Psoas muscle (tissue), 7 donors: ENCODE measurements at regions not wholly inside any gene's neighbourhood (a gene's known extent, or its start where the extent isn't known, plus 50 kb on each side); places are given as distances from the start of the nearest gene placed in this dataset.

ENCODE experiments used
- ATAC-seq, 4 donors: fragments of 200-7000 bp; cut with Tn5 transposase; one replicate each; pipeline ENCODE4 v1.9.1; 2020; ENCODE audit warnings: moderate library complexity in 3 of 4, mild to moderate bottlenecking in 2 of 4
- DNase-seq, 2 donors: peaks; one replicate each; pipeline ENCODE4 v3.0.0-alpha.2; 2020
- H3K27ac ChIP-seq: fragments of 200-600 bp; one replicate; pipeline ENCODE4 v1.8.0; 2022
- H3K27me3 ChIP-seq, 3 donors: fragments of 200-600 bp in 1 of 3; one replicate each; pipeline versions ENCODE4 v1.6.1 to v1.8.0; 2013 to 2022; ENCODE audit warnings: low read length in 2 of 3, mild to moderate bottlenecking in 2 of 3, moderate library complexity in 1 of 3; ENCODE audit not compliant: insufficient read depth in 3 of 3
- H3K36me3 ChIP-seq, 2 donors: fragments of 200-600 bp in 1 of 2; one replicate each; pipeline versions ENCODE4 v1.6.1 to v1.8.0; 2013 to 2022; ENCODE audit warnings: low read depth in 1 of 2, mild to moderate bottlenecking in 1 of 2, moderate library complexity in 1 of 2; ENCODE audit not compliant: insufficient read depth in 1 of 2
- H3K4me1 ChIP-seq: fragments of 200-600 bp; one replicate; pipeline ENCODE4 v1.8.0; 2022
- H3K4me3 ChIP-seq: fragments of 200-600 bp; one replicate; pipeline ENCODE4 v1.8.0; 2022; ENCODE audit warnings: mild to moderate bottlenecking
- H3K9me3 ChIP-seq: fragments of 200-600 bp; one replicate; pipeline ENCODE4 v1.8.0; 2022
- CTCF ChIP-seq: fragments of 200-600 bp; IDR thresholded peaks from one replicate; pipeline ENCODE4 v1.8.0; 2022; ENCODE audit warnings: antibody characterized with exemption
- WGBS, 3 donors: extraction: QIAGEN DNeasy Blood & Tissue Kit; methylation state at CpG; one replicate each; pipeline versions ENCODE4 v1.1.6 to v1.1.7; 2013; 5-methylcytosine and 5-hydroxymethylcytosine counted together
- intact Hi-C, 2 donors: fragments of 100-400 bp; cut with DNase I; formaldehyde crosslinking; loops; one replicate each; pipeline versions ENCODE4 v1.11.0 to v1.14.2; 2022
- donor health status: healthy with polysubstance abuse.
- donor health status: DM: no; HTN: no; CAD: no; lungs with moderate emphysema.
- donor health status: Bipolar disorder and iron deficiency.
- donor health status: healthy.
- donor health status: DM: yes; HTN: yes; CAD: no.
- donor health status: DM: no; HTN: no; CAD: no.
- donor health status: DM: yes; HTN: yes; CAD: no.

- ATAC-seq (no peak), DNase-seq (no peak)
- intact Hi-C loops = no loop called here
- TF ChIP-seq CTCF = no peak
- no peaks in the 10 kb centered on the region for H3K36me3 ChIP-seq
- no peaks in the 10 kb centered on the region for H3K4me1 ChIP-seq
- H3K27me3 ChIP-seq = no peaks in the 10 kb centered on the region
- H3K9me3 ChIP-seq = no peaks in the 10 kb centered on the region
- H3K4me3 ChIP-seq = no peak overlapping the region
- WGBS, 3 donors = 68 to 74% (median 71%) methylated on average over 7 of the region's 7 CpGs
- no peak overlapping the region for H3K27ac ChIP-seq
These were observed 97.3 kb upstream of the STXBP5 start for GRCh38 chr6:147106759-147107401.

- DNase-seq (no peak), ATAC-seq (no peak)
- H3K4me3 ChIP-seq = no peak overlapping the region
- no peaks in the 10 kb centered on the region for H3K4me1 ChIP-seq
- intact Hi-C loops = no loop called here
- no peaks in the 10 kb centered on the region for H3K27me3 ChIP-seq
- 31 to 39% (median 36%) methylated on average over 2 of the region's 2 CpGs for WGBS, 3 donors
- no peak overlapping the region for H3K27ac ChIP-seq
- H3K9me3 ChIP-seq = no peaks in the 10 kb centered on the region
- TF ChIP-seq CTCF = no peak
- no peaks in the 10 kb centered on the region for H3K36me3 ChIP-seq
These were observed 95.8 kb upstream of the STXBP5 start for GRCh38 chr6:147108259-147108910.

- no peaks in the 10 kb centered on the region for H3K4me1 ChIP-seq
- H3K27ac ChIP-seq = no peak overlapping the region
- H3K9me3 ChIP-seq = no peaks in the 10 kb centered on the region
- H3K36me3 ChIP-seq = no peaks in the 10 kb centered on the region
- 76 to 80% (median 78%) methylated on average over 4 of the region's 4 CpGs for WGBS, 3 donors
- ATAC-seq (no peak), DNase-seq (no peak)
- intact Hi-C loops = no loop called here
- no peak for TF ChIP-seq CTCF
- no peak overlapping the region for H3K4me3 ChIP-seq
- H3K27me3 ChIP-seq = no peaks in the 10 kb centered on the region
These were observed 94.5 kb upstream of the STXBP5 start for GRCh38 chr6:147109707-147110106.

GRCh38 chr6:147116056-147116455 is 88.2 kb upstream of the STXBP5 start:
- H3K27ac ChIP-seq = no peak overlapping the region
- H3K36me3 ChIP-seq = no peaks in the 10 kb centered on the region
- WGBS, 3 donors = 67 to 72% (median 72%) methylated on average over 4 of the region's 4 CpGs
- no peaks in the 10 kb centered on the region for H3K9me3 ChIP-seq
- no peaks in the 10 kb centered on the region for H3K27me3 ChIP-seq
- no peak overlapping the region for H3K4me3 ChIP-seq
- no peaks in the 10 kb centered on the region for H3K4me1 ChIP-seq
- no peak for DNase-seq
- no peak for TF ChIP-seq CTCF
- ATAC-seq = no peak
- intact Hi-C loops = no loop called here

- ATAC-seq (no peak), DNase-seq (no peak)
- no peaks in the 10 kb centered on the region for H3K9me3 ChIP-seq
- intact Hi-C loops = no loop called here
- 69 to 78% (median 76%) methylated on average over 2 of the region's 2 CpGs for WGBS, 3 donors
- H3K27ac ChIP-seq = no peak overlapping the region
- H3K27me3 ChIP-seq = no peaks in the 10 kb centered on the region
- no peaks in the 10 kb centered on the region for H3K4me1 ChIP-seq
- no peak for TF ChIP-seq CTCF
- no peaks in the 10 kb centered on the region for H3K36me3 ChIP-seq
- H3K4me3 ChIP-seq = no peak overlapping the region
These were observed 87.2 kb upstream of the STXBP5 start for GRCh38 chr6:147117011-147117410.
